Kidney (tissue), 13 donors: ENCODE measurements at regions not wholly inside any gene's neighbourhood (a gene's known extent, or its start where the extent isn't known, plus 50 kb on each side); places are given as distances from the start of the nearest gene placed in this dataset.

Experiments used
- DNase-seq, 5 donors: peaks; one replicate each; pipeline ENCODE4 v3.0.0-alpha.2; 2013 to 2020
- FAIRE-seq: peaks from 2 replicates; lab custom pipeline; 2012; peaks lifted over from hg19 to GRCh38; lab: Jason Lieb, UNC
- H3K27ac ChIP-seq, 2 donors: one replicate each; pipeline ENCODE4 v1.7.0; 2013; ENCODE audit warnings: low read depth in 2 of 2, low read length in 2 of 2, inconsistent platforms in 1 of 2
- H3K27me3 ChIP-seq: one replicate; pipeline ENCODE4 v1.7.1; 2013; ENCODE audit warnings: low read length, inconsistent platforms; ENCODE audit not compliant: control insufficient read depth, insufficient read depth
- H3K36me3 ChIP-seq, 3 donors: one replicate each; pipeline versions ENCODE4 v1.7.0 to v1.7.1; 2013; ENCODE audit warnings: low read length in 3 of 3, control low read depth in 1 of 3, inconsistent platforms in 1 of 3; ENCODE audit not compliant: insufficient read depth in 3 of 3, control insufficient read depth in 2 of 3
- H3K4me1 ChIP-seq, 3 donors: one replicate each; pipeline versions ENCODE4 v1.7.0 to v1.7.1; 2013; ENCODE audit warnings: low read length in 3 of 3, inconsistent platforms in 1 of 3, low read depth in 1 of 3; ENCODE audit not compliant: control insufficient read depth in 2 of 3, insufficient read depth in 2 of 3
- H3K4me3 ChIP-seq, 3 donors: one replicate each; pipeline versions ENCODE4 v1.7.0 to v1.8.1; 2013; ENCODE audit warnings: low read length in 3 of 3, control low read depth in 1 of 3, inconsistent platforms in 1 of 3
- H3K9ac ChIP-seq, 3 donors: one replicate each; pipeline versions ENCODE4 v1.7.0 to v1.7.1; 2013; ENCODE audit warnings: low read length in 3 of 3, control low read depth in 1 of 3, inconsistent platforms in 1 of 3
- H3K9me3 ChIP-seq, 3 donors: one replicate each; pipeline versions ENCODE4 v1.7.0 to v1.7.1; 2013; ENCODE audit warnings: low read length in 3 of 3, control low read depth in 1 of 3, inconsistent platforms in 1 of 3; ENCODE audit not compliant: control insufficient read depth in 2 of 3, insufficient read depth in 1 of 3
- intact Hi-C: fragments of 100-400 bp; cut with DNase I; formaldehyde crosslinking; loops from one replicate; pipeline ENCODE4 v1.11.1; 2022
- TF ChIP-seq, protein P1 (sequence below): IDR thresholded peaks from 3 replicates; pipeline ENCODE4 v1.5.1; 2012; ENCODE audit warnings: mild to moderate bottlenecking, moderate library complexity, borderline replicate concordance; ENCODE audit not compliant: insufficient read depth; ENCODE audit errors: extremely low read depth
- donor health status: control.
- donor health status: control.
- donor health status: control.
- donor health status: control.
- donor health status: control.
- donor health status: DM: yes; HTN: yes; CAD: no.
- donor health status: Normal renal cell carcinoma (clear cell type).

DNA sequence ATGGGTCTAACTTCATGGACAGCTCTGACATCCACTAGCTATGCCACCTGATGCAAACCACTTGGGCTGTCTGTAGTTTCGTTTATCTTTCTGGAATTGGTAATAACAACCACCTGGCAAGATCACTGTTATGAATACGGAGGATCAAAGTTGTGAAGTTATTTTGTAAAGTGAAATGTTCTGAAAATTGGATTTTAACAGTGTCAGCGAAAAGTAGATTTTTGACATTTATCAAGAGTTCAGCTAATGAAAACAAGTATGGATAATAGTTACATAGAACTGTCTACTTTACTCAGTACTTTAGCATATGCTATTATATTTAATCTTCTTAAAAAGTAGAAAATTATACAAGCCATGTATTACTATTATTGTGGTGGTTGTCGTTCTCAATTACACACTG is 813.8 kb downstream of the RNF144A start:
- no peak overlapping the region for H3K27ac ChIP-seq
- no peaks in the 10 kb centered on the region for H3K36me3 ChIP-seq
- TF ChIP-seq, protein P1, sequence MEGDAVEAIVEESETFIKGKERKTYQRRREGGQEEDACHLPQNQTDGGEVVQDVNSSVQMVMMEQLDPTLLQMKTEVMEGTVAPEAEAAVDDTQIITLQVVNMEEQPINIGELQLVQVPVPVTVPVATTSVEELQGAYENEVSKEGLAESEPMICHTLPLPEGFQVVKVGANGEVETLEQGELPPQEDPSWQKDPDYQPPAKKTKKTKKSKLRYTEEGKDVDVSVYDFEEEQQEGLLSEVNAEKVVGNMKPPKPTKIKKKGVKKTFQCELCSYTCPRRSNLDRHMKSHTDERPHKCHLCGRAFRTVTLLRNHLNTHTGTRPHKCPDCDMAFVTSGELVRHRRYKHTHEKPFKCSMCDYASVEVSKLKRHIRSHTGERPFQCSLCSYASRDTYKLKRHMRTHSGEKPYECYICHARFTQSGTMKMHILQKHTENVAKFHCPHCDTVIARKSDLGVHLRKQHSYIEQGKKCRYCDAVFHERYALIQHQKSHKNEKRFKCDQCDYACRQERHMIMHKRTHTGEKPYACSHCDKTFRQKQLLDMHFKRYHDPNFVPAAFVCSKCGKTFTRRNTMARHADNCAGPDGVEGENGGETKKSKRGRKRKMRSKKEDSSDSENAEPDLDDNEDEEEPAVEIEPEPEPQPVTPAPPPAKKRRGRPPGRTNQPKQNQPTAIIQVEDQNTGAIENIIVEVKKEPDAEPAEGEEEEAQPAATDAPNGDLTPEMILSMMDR: no peak
- peaks cover 0 to 3% (median 0%) of the 10 kb centered on the region in 3 donors for H3K4me1 ChIP-seq
- DNase-seq: no peak
- no peak overlapping the region for H3K9ac ChIP-seq
- no peaks in the 10 kb centered on the region for H3K9me3 ChIP-seq
- no peaks in the 10 kb centered on the region for H3K27me3 ChIP-seq
- H3K4me3 ChIP-seq: no peak overlapping the region
- intact Hi-C loops: no loop called here
- FAIRE-seq: no peak

DNA sequence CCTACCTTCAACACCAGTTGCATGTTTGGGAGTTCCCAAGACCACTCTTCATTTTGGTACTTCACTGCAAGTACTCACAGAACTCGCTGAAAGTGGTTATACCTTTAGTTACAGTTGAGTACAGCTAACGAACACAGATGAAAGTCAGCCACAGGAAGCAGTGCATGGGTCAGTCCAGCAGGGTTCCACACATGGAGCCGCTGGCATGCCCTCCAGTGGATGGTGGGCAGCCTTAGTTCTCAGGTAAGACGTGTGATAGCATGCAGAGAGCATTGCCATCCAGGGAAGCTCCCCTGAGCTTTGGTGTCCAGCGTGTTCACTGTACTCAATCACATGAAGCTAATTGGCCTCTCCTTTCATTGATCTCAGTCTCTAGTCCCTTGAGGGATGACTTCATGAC is 815.3 kb downstream of the RNF144A start:
- no peak for DNase-seq
- Histone ChIP-seq H3K9me3 (no peaks in the 10 kb centered on the region), H3K4me3 (no peak overlapping the region), H3K27ac (no peak overlapping the region), H3K4me1 (peaks cover 0 to 3% (median 2%) of the 10 kb centered on the region in 3 donors), H3K27me3 (no peaks in the 10 kb centered on the region), H3K36me3 (no peaks in the 10 kb centered on the region), H3K9ac (no peak overlapping the region)
- TF ChIP-seq, protein P1: no peak
- intact Hi-C loops: no loop called here
- no peak for FAIRE-seq

DNA sequence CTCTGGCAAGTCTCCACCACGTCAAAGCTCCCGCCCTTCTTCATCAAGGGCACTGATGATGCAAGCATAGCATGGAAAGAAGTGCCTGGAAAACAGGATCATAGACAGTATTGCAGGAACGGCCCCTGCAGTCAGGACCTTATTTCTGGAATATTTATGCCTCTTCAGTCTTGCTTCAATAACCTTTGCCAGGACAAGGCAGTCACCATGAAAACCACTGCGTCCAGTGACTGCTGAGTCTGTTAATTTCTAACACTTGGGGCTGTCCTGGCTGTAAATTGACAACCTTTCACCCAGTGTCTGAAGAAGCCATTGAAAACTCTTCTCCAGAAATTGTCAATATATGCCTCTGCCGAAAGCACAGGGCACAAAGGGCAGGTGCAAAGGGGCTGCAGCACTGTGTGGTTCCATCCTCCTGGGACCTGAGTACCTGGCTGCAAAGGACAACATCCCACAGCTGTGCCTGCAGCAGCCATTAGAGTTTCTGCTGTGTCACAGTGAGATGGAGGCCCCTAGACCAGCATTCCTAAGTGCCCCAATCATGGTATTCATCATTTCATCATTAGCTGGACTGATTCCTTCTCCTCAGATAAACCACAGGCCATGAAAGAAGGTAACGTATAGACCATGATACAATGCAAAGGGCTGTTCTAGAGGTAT is 819.6 kb downstream of the RNF144A start:
- no peak overlapping the region for H3K9ac ChIP-seq
- no peaks in the 10 kb centered on the region for H3K9me3 ChIP-seq
- no peaks in the 10 kb centered on the region for H3K36me3 ChIP-seq
- H3K27me3 ChIP-seq: no peaks in the 10 kb centered on the region
- no peak overlapping the region for H3K27ac ChIP-seq
- intact Hi-C loops: no loop called here
- H3K4me1 ChIP-seq: peaks cover 0 to 2% (median 0%) of the 10 kb centered on the region in 3 donors
- no peak for FAIRE-seq
- no peak for DNase-seq
- no peak overlapping the region for H3K4me3 ChIP-seq
- TF ChIP-seq, protein P1: no peak

DNA sequence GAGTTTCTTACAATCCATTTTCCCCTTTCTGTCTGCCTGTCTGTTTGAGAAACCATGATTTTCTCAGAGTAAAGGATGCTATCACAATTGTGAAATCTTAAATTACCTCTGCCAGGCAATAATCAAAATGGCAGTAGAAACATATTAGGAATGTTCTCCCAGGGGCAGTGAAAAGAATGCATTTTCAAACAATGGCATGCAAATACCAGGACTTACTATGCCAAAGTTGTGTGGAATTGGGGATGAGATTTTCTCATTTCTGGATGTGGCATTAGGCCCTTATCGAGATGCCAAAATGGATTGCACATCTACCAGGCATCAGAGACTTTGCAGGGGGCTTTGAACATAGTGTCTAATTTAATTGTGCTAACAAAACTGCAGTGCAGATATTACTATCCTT is 821.4 kb downstream of the RNF144A start:
- FAIRE-seq: no peak
- DNase-seq: no peak
- no peaks in the 10 kb centered on the region for H3K36me3 ChIP-seq
- intact Hi-C loops: no loop called here
- no peak overlapping the region for H3K4me3 ChIP-seq
- H3K4me1 ChIP-seq: peaks cover 0 to 2% (median 0%) of the 10 kb centered on the region in 3 donors
- no peak overlapping the region for H3K27ac ChIP-seq
- TF ChIP-seq, protein P1: no peak
- no peaks in the 10 kb centered on the region for H3K27me3 ChIP-seq
- no peak overlapping the region for H3K9ac ChIP-seq
- H3K9me3 ChIP-seq: no peaks in the 10 kb centered on the region
